CD14-positive monocyte (primary cell): ENCODE measurements at regions not wholly inside any gene's neighbourhood (a gene's known extent, or its start where the extent isn't known, plus 50 kb on each side); places are given as distances from the start of the nearest gene placed in this dataset.

Source experiments
- DNase-seq, 3 donors: peaks; one replicate each; pipeline ENCODE4 v3.0.0-alpha.2; 2011 to 2022
- H2AFZ ChIP-seq: 2 replicates; pipeline ENCODE4 v1.6.0; 2012; ENCODE audit warnings: mild to moderate bottlenecking, low read depth, low read length, inconsistent platforms; ENCODE audit not compliant: insufficient read depth, poor library complexity, severe bottlenecking
- H3K27ac ChIP-seq, 2 donors: 1 replicate in 1 of 2; 2 replicates in 1 of 2; pipeline ENCODE4 v1.5.1; 2012 to 2013; ENCODE audit warnings: low read length in 2 of 2, control low read depth in 1 of 2, inconsistent platforms in 1 of 2, low read depth in 1 of 2, mild to moderate bottlenecking in 1 of 2
- H3K27me3 ChIP-seq, 2 donors: one replicate each; pipeline versions ENCODE4 v1.6.0 to v1.6.1; 2011 to 2013; ENCODE audit warnings: low read length in 2 of 2; ENCODE audit not compliant: control insufficient read depth in 2 of 2, insufficient read depth in 2 of 2
- H3K36me3 ChIP-seq, 2 donors: replicated peaks in 1 of 2; 1 replicate in 1 of 2; 2 replicates in 1 of 2; pipeline versions ENCODE4 v1.5.1 to v1.6.1; 2012 to 2013; ENCODE audit warnings: low read length in 2 of 2, control low read depth in 1 of 2, inconsistent platforms in 1 of 2, mild to moderate bottlenecking in 1 of 2; ENCODE audit not compliant: insufficient read depth in 2 of 2, control insufficient read depth in 1 of 2
- H3K4me1 ChIP-seq, 2 donors: 1 replicate in 1 of 2; 2 replicates in 1 of 2; pipeline versions ENCODE4 v1.5.1 to v1.6.1; 2012 to 2013; ENCODE audit warnings: low read length in 2 of 2, control low read depth in 1 of 2, inconsistent platforms in 1 of 2, mild to moderate bottlenecking in 1 of 2, moderate library complexity in 1 of 2; ENCODE audit not compliant: insufficient read depth in 2 of 2, control insufficient read depth in 1 of 2
- H3K4me2 ChIP-seq: replicated peaks from 2 replicates; pipeline ENCODE3; 2012; ENCODE audit warnings: low read length, moderate library complexity, mild to moderate bottlenecking; ENCODE audit not compliant: poor library complexity, severe bottlenecking; ENCODE audit errors: extremely low read depth
- H3K4me3 ChIP-seq, 3 experiments: fragments of 200-600 bp in 1 of 3; sonication (generic) in 1 of 3; replicated peaks in 1 of 3; 1 replicate in 2 of 3; 2 replicates in 1 of 3; pipeline ENCODE4 v1.5.1; 2011 to 2013; ENCODE audit warnings: low read length in 3 of 3, mild to moderate bottlenecking in 3 of 3, control low read depth in 2 of 3, low read depth in 2 of 3, inconsistent platforms in 1 of 3, moderate library complexity in 1 of 3
- H3K79me2 ChIP-seq: 2 replicates; pipeline ENCODE4 v1.6.0; 2012; ENCODE audit warnings: mild to moderate bottlenecking, control low read depth, inconsistent platforms, low read length, moderate library complexity; ENCODE audit not compliant: insufficient read depth
- H3K9ac ChIP-seq: 2 replicates; pipeline ENCODE4 v1.6.0; 2017; ENCODE audit warnings: low read length, mild to moderate bottlenecking; ENCODE audit not compliant: insufficient read depth, poor library complexity, severe bottlenecking
- H3K9me3 ChIP-seq, 2 donors: replicated peaks in 1 of 2; 1 replicate in 1 of 2; 2 replicates in 1 of 2; pipeline versions ENCODE4 v1.5.1 to v1.6.1; 2012 to 2013; ENCODE audit warnings: low read length in 2 of 2, control low read depth in 1 of 2; ENCODE audit not compliant: control insufficient read depth in 1 of 2, insufficient read depth in 1 of 2
- H4K20me1 ChIP-seq: 2 replicates; pipeline ENCODE4 v1.6.0; 2012; ENCODE audit warnings: mild to moderate bottlenecking, low read length, control low read depth, moderate library complexity; ENCODE audit not compliant: insufficient read depth
- H3K27ac Mint-ChIP-seq, 7 donors: one replicate each; pipeline ENCODE4 v1.8.0; 2020; ENCODE audit warnings: mild to moderate bottlenecking in 7 of 7, mixed read lengths in 7 of 7, moderate library complexity in 6 of 7, inconsistent platforms in 2 of 7
- H3K27me3 Mint-ChIP-seq, 3 donors: one replicate each; pipeline ENCODE4 v1.8.0; 2021 to 2022; ENCODE audit warnings: low read depth in 3 of 3, mild to moderate bottlenecking in 3 of 3, mixed read lengths in 3 of 3, moderate library complexity in 3 of 3, inconsistent platforms in 1 of 3
- H3K36me3 Mint-ChIP-seq, 2 donors: one replicate each; pipeline ENCODE4 v1.8.0; 2020; ENCODE audit warnings: mixed read lengths in 2 of 2, inconsistent platforms in 1 of 2, mild to moderate bottlenecking in 1 of 2
- H3K4me1 Mint-ChIP-seq: one replicate; pipeline ENCODE4 v1.8.0; 2020; ENCODE audit warnings: mild to moderate bottlenecking, mixed read lengths
- H3K4me3 Mint-ChIP-seq, 2 donors: one replicate each; pipeline ENCODE4 v1.8.0; 2020; ENCODE audit warnings: mild to moderate bottlenecking in 2 of 2, mixed read lengths in 2 of 2, moderate library complexity in 1 of 2
- H3K9me3 Mint-ChIP-seq, 7 donors: one replicate each; pipeline ENCODE4 v1.8.0; 2020 to 2022; ENCODE audit warnings: mixed read lengths in 7 of 7, mild to moderate bottlenecking in 6 of 7, moderate library complexity in 6 of 7, inconsistent platforms in 2 of 7
- CTCF ChIP-seq: fragments of 200-600 bp; IDR thresholded peaks from one replicate; pipeline ENCODE4 v1.8.0; 2022; ENCODE audit warnings: antibody characterized with exemption, mild to moderate bottlenecking
- WGBS: methylation state at CpG from one replicate; pipeline ENCODE4 v1.1.5; 2013; ENCODE audit warnings: missing lambda C conversion rate; ENCODE audit not compliant: insufficient coverage; 5-methylcytosine and 5-hydroxymethylcytosine counted together
- intact Hi-C, 2 donors: fragments of 100-400 bp; cut with micrococcal nuclease; formaldehyde crosslinking; loops; one replicate each; pipeline versions ENCODE4 v1.15.0 to v1.15.1; 2023

- intact Hi-C loops = no loop called here
- H2AFZ ChIP-seq = no peak overlapping the region
- H3K27ac Mint-ChIP-seq = peak overlapping the region in 2 of 7 donors; percentile 16 to 59
Measured at GRCh38 chr6:14397518-14397901, 279.9 kb downstream of the CD83 start.

GRCh38 chr6:14398953-14399352, 281.4 kb downstream of the CD83 start:
- Mint-ChIP-seq H3K4me1 (peaks cover 10% of the 10 kb centered on the region), H3K27ac (no peak overlapping the region), H3K4me3 (no peak overlapping the region), H3K27me3 (peaks cover 2 to 4% (median 3%) of the 10 kb centered on the region in 3 donors), H3K9me3 (peaks cover 0 to 6% (median 1%) of the 10 kb centered on the region in 7 donors), H3K36me3 (no peaks in the 10 kb centered on the region)
- intact Hi-C loops = no loop called here
- Histone ChIP-seq H3K27me3 (no peaks in the 10 kb centered on the region), H3K4me3 (no peak overlapping the region), H3K9ac (no peak overlapping the region), H4K20me1 (no peaks in the 10 kb centered on the region), H3K79me2 (no peaks in the 10 kb centered on the region), H2AFZ (no peak overlapping the region), H3K4me1 (peaks cover 0 to 3% of the 10 kb centered on the region in 2 donors), H3K4me2 (no peak overlapping the region), H3K36me3 (no peaks in the 10 kb centered on the region), H3K9me3 (no peaks in the 10 kb centered on the region), H3K27ac (no peak overlapping the region)
- TF ChIP-seq CTCF = no peak
- DNase-seq = no peak
- WGBS = no CpG with 5 or more reads among the region's 2 CpGs

More at GRCh38 chr6:14397518-14397901, 279.9 kb downstream of the CD83 start:
- no peak for DNase-seq
- H3K4me3 ChIP-seq = no peak overlapping the region
- H3K79me2 ChIP-seq = no peaks in the 10 kb centered on the region
- no peak overlapping the region for H3K9ac ChIP-seq
- Mint-ChIP-seq H3K27me3 (peaks cover 2 to 4% (median 3%) of the 10 kb centered on the region in 3 donors), H3K4me3 (no peak overlapping the region), H3K9me3 (peaks cover 0 to 6% (median 1%) of the 10 kb centered on the region in 7 donors), H3K36me3 (no peaks in the 10 kb centered on the region), H3K4me1 (peaks cover 10% of the 10 kb centered on the region)
- H3K4me2 ChIP-seq = no peak overlapping the region
- H3K36me3 ChIP-seq = no peaks in the 10 kb centered on the region
- peaks cover 0 to 3% of the 10 kb centered on the region in 2 donors for H3K4me1 ChIP-seq
- no peak for TF ChIP-seq CTCF
- H3K27me3 ChIP-seq = no peaks in the 10 kb centered on the region
- no peaks in the 10 kb centered on the region for H3K9me3 ChIP-seq
- no peaks in the 10 kb centered on the region for H4K20me1 ChIP-seq
- no peak overlapping the region for H3K27ac ChIP-seq
- WGBS = 68% methylated on average over 2 of the region's 6 CpGs
